H1 (cell line): ENCODE measurements at regions not wholly inside any gene's neighbourhood (a gene's known extent, or its start where the extent isn't known, plus 50 kb on each side); places are given as distances from the start of the nearest gene placed in this dataset.

Experiments used
- CTCF ChIA-PET: fragments of 300-600 bp; sonication (Branson Sonifier 250); formaldehyde crosslinking; loops from one replicate; lab custom pipeline; 2021; ENCODE audit not compliant: partially characterized antibody; lab: Charles Lee
- POLR2A ChIA-PET: fragments of 300-600 bp; sonication (Branson Sonifier 250); formaldehyde crosslinking; loops from one replicate; lab custom pipeline; 2021; ENCODE audit warnings: inconsistent platforms; ENCODE audit not compliant: partially characterized antibody; lab: Charles Lee
- DNase-seq, 2 experiments: peaks; one replicate each; pipeline versions ENCODE4 v3.0.0 to v3.0.0-alpha.2; 2010 to 2022; ENCODE audit warnings: low spot score in 2 of 2, low read depth in 1 of 2, mixed read lengths in 1 of 2
- FAIRE-seq: peaks from 2 replicates; lab custom pipeline; 2011; peaks lifted over from hg19 to GRCh38; lab: Jason Lieb, UNC
- H2AFZ ChIP-seq: 2 replicates; pipeline ENCODE4 v1.8.1; 2012; ENCODE audit warnings: low read length, inconsistent platforms
- H2AK5ac ChIP-seq: 2 replicates; pipeline ENCODE4 v1.6.1; 2013; ENCODE audit warnings: low read depth, low read length
- H2BK120ac ChIP-seq: replicated peaks from 2 replicates; pipeline ENCODE3; 2013; ENCODE audit warnings: low read depth, low read length, inconsistent platforms
- H2BK12ac ChIP-seq: 2 replicates; pipeline ENCODE4 v1.6.1; 2013; ENCODE audit warnings: low read depth, low read length
- H2BK15ac ChIP-seq: 2 replicates; pipeline ENCODE4 v1.6.1; 2013; ENCODE audit warnings: low read length
- H2BK20ac ChIP-seq: 2 replicates; pipeline ENCODE4 v1.6.1; 2013; ENCODE audit warnings: low read length
- H2BK5ac ChIP-seq: 2 replicates; pipeline ENCODE4 v1.6.1; 2013; ENCODE audit warnings: low read depth, low read length
- H3K14ac ChIP-seq: 2 replicates; pipeline ENCODE4 v1.6.1; 2013; ENCODE audit warnings: inconsistent platforms; ENCODE audit not compliant: insufficient read length
- H3K18ac ChIP-seq: 2 replicates; pipeline ENCODE4 v1.6.1; 2013; ENCODE audit warnings: low read length; ENCODE audit errors: extremely low read depth
- H3K23ac ChIP-seq: 2 replicates; pipeline ENCODE4 v1.6.1; 2013; ENCODE audit warnings: inconsistent platforms; ENCODE audit not compliant: insufficient read length
- H3K23me2 ChIP-seq: 2 replicates; pipeline ENCODE4 v1.6.1; 2013; ENCODE audit warnings: low read depth, low read length
- H3K27ac ChIP-seq: 2 replicates; pipeline ENCODE4 v1.6.1; 2011; ENCODE audit warnings: low read depth, low read length, inconsistent platforms
- H3K27me3 ChIP-seq, 4 experiments: replicated peaks in 1 of 4; 1 replicate in 1 of 4; 2 replicates in 3 of 4; pipeline versions ENCODE4 v1.6.1 to v1.8.1; 2011 to 2013; ENCODE audit warnings: low read length in 3 of 4, mild to moderate bottlenecking in 3 of 4, inconsistent platforms in 2 of 4, mixed read lengths in 2 of 4, moderate library complexity in 1 of 4; ENCODE audit not compliant: control insufficient read depth in 3 of 4, insufficient read depth in 3 of 4; ENCODE audit errors: extremely low read depth in 1 of 4
- H3K36me3 ChIP-seq, 4 experiments: 2 replicates each; pipeline versions ENCODE4 v1.6.1 to v1.8.1; 2011 to 2013; ENCODE audit warnings: mild to moderate bottlenecking in 4 of 4, low read length in 3 of 4, moderate library complexity in 2 of 4, control low read depth in 1 of 4, inconsistent platforms in 1 of 4; ENCODE audit not compliant: insufficient read depth in 4 of 4, control insufficient read depth in 2 of 4
- H3K4ac ChIP-seq: replicated peaks from 2 replicates; pipeline ENCODE3; 2013; ENCODE audit warnings: low read length, low read depth, mixed read lengths, inconsistent platforms; ENCODE audit not compliant: insufficient read length
- H3K4me1 ChIP-seq, 4 experiments: replicated peaks in 1 of 4; 1 replicate in 1 of 4; 2 replicates in 3 of 4; pipeline versions ENCODE4 v1.6.1 to v1.8.1; 2011 to 2013; ENCODE audit warnings: low read length in 3 of 4, inconsistent platforms in 2 of 4, mixed read lengths in 1 of 4; ENCODE audit not compliant: insufficient read depth in 4 of 4, control insufficient read depth in 3 of 4
- H3K4me2 ChIP-seq, 2 experiments: 2 replicates each; pipeline versions ENCODE4 v1.6.1 to v1.8.1; 2011 to 2013; ENCODE audit warnings: low read depth in 2 of 2, low read length in 2 of 2, control low read depth in 1 of 2, inconsistent platforms in 1 of 2, mild to moderate bottlenecking in 1 of 2; ENCODE audit not compliant: insufficient read depth in 1 of 2
- H3K4me3 ChIP-seq, 4 experiments: fragments of 200-600, 300-600 bp in 1 of 4; sonication (generic), shearing (Covaris generic), sonication (Bioruptor Twin) in 1 of 4; 2 replicates each; pipeline versions ENCODE4 v1.5.1 to v1.8.1; 2011 to 2016; ENCODE audit warnings: low read length in 4 of 4, low read depth in 3 of 4, control low read depth in 2 of 4, inconsistent platforms in 2 of 4, mild to moderate bottlenecking in 2 of 4, mixed read lengths in 1 of 4, moderate library complexity in 1 of 4; ENCODE audit not compliant: insufficient read depth in 2 of 4; ENCODE audit errors: extremely low read depth in 1 of 4
- H3K56ac ChIP-seq: replicated peaks from 2 replicates; pipeline ENCODE3; 2013; ENCODE audit warnings: low read depth, mild to moderate bottlenecking, mixed read lengths, low read length, inconsistent platforms; ENCODE audit not compliant: insufficient read length
- H3K79me1 ChIP-seq: 2 replicates; pipeline ENCODE4 v1.6.1; 2013; ENCODE audit warnings: low read depth, low read length, control low read depth
- H3K79me2 ChIP-seq, 2 experiments: 2 replicates each; pipeline versions ENCODE4 v1.6.1 to v1.8.1; 2012 to 2013; ENCODE audit warnings: low read length in 2 of 2, mild to moderate bottlenecking in 2 of 2, inconsistent platforms in 1 of 2; ENCODE audit not compliant: insufficient read depth in 2 of 2, control insufficient read depth in 1 of 2
- H3K9ac ChIP-seq, 4 experiments: replicated peaks in 1 of 4; 1 replicate in 1 of 4; 2 replicates in 3 of 4; pipeline versions ENCODE4 v1.6.1 to v1.8.1; 2011 to 2013; ENCODE audit warnings: low read depth in 3 of 4, low read length in 3 of 4, control low read depth in 2 of 4, mild to moderate bottlenecking in 2 of 4, moderate library complexity in 2 of 4, inconsistent platforms in 1 of 4; ENCODE audit errors: extremely low read depth in 1 of 4
- H3K9me3 ChIP-seq, 2 experiments: 2 replicates each; pipeline versions ENCODE4 v1.6.1 to v1.8.1; 2012 to 2013; ENCODE audit warnings: mild to moderate bottlenecking in 2 of 2, moderate library complexity in 2 of 2, control low read depth in 1 of 2, inconsistent platforms in 1 of 2, low read depth in 1 of 2, low read length in 1 of 2, mixed read lengths in 1 of 2; ENCODE audit not compliant: insufficient read depth in 2 of 2
- H4K20me1 ChIP-seq, 2 experiments: replicated peaks in 1 of 2; 2 replicates each; pipeline versions ENCODE3 to v1.8.1; 2011 to 2013; ENCODE audit warnings: inconsistent platforms in 2 of 2, low read length in 2 of 2, mild to moderate bottlenecking in 1 of 2; ENCODE audit not compliant: insufficient read depth in 2 of 2, control insufficient read depth in 1 of 2
- H4K5ac ChIP-seq: 2 replicates; pipeline ENCODE4 v1.6.1; 2013; ENCODE audit warnings: low read length, low read depth, mixed read lengths, inconsistent platforms; ENCODE audit not compliant: insufficient read length
- H4K8ac ChIP-seq: 2 replicates; pipeline ENCODE4 v1.8.0; 2013; ENCODE audit warnings: mild to moderate bottlenecking, moderate library complexity, low read length, inconsistent platforms; ENCODE audit not compliant: insufficient read depth; ENCODE audit errors: extremely low read depth
- H4K91ac ChIP-seq: replicated peaks from 2 replicates; pipeline ENCODE3; 2013; ENCODE audit warnings: low read length, mixed read lengths, inconsistent platforms; ENCODE audit not compliant: insufficient read length
- CHD2 ChIP-seq: IDR thresholded peaks from 2 replicates; pipeline ENCODE4 v1.6.1; 2012; ENCODE audit warnings: low read length, improper control_type of control experiment
- EP300 ChIP-seq, 2 experiments: IDR thresholded peaks; 1 replicate in 1 of 2; 2 replicates in 1 of 2; pipeline ENCODE4 v1.6.1; 2011 to 2012; ENCODE audit warnings: low read depth in 2 of 2, low read length in 2 of 2, mild to moderate bottlenecking in 2 of 2, borderline replicate concordance in 1 of 2, inconsistent platforms in 1 of 2, moderate library complexity in 1 of 2
- EZH2 ChIP-seq: fragments of 200-600 bp; sonication (generic); IDR thresholded peaks from 2 replicates; pipeline ENCODE4 v1.7.1; 2012; ENCODE audit warnings: low read depth, mild to moderate bottlenecking, moderate library complexity, low read length, inconsistent platforms; ENCODE audit not compliant: severe bottlenecking
- HDAC6 ChIP-seq: IDR thresholded peaks from one replicate; pipeline ENCODE4 v1.7.1; 2012; ENCODE audit warnings: low read depth, mild to moderate bottlenecking, inconsistent platforms, low read length, moderate library complexity
- MAX ChIP-seq: IDR thresholded peaks from 2 replicates; pipeline ENCODE4 v1.6.1; 2012; ENCODE audit warnings: inconsistent platforms
- NRF1 ChIP-seq: IDR thresholded peaks from 2 replicates; pipeline ENCODE4 v1.6.1; 2011; ENCODE audit warnings: mild to moderate bottlenecking, low read depth, low read length, improper control_type of control experiment
- RAD21 ChIP-seq, 2 experiments: IDR thresholded peaks in 1 of 2; conservative IDR thresholded peaks in 1 of 2; 2 replicates each; pipeline ENCODE4 v1.6.1; 2011; ENCODE audit warnings: low read depth in 2 of 2, low read length in 2 of 2, improper control_type of control experiment in 1 of 2, inconsistent platforms in 1 of 2, mild to moderate bottlenecking in 1 of 2, moderate library complexity in 1 of 2
- RBBP5 ChIP-seq: IDR thresholded peaks from 2 replicates; pipeline ENCODE4 v1.7.1; 2012; ENCODE audit warnings: low read depth, mild to moderate bottlenecking, inconsistent platforms, low read length, moderate library complexity, borderline replicate concordance
- SP2 ChIP-seq: IDR thresholded peaks from 2 replicates; pipeline ENCODE4 v1.6.1; 2012; ENCODE audit warnings: mild to moderate bottlenecking, low read length, inconsistent platforms
- SP4 ChIP-seq: IDR thresholded peaks from 2 replicates; pipeline ENCODE4 v1.6.1; 2012; ENCODE audit warnings: low read length, inconsistent platforms
- TAF1 ChIP-seq: IDR thresholded peaks from 2 replicates; pipeline ENCODE4 v1.6.1; 2011; ENCODE audit warnings: mild to moderate bottlenecking, low read depth, low read length
- YY1 ChIP-seq: IDR thresholded peaks from 2 replicates; pipeline ENCODE4 v1.6.1; 2011; ENCODE audit warnings: low read depth, mild to moderate bottlenecking, low read length
- ZNF274 ChIP-seq: IDR thresholded peaks from 2 replicates; pipeline ENCODE4 v1.7.0; 2012; ENCODE audit warnings: low read length, borderline replicate concordance; ENCODE audit errors: extremely low read depth
- WGBS, 2 experiments: shearing (Covaris generic) in 1 of 2; methylation state at CpG; one replicate each; pipeline versions ENCODE4 v1.1.6 to v1.1.7; 2013 to 2015; ENCODE audit warnings: low lambda C conversion rate in 2 of 2, mixed read lengths in 2 of 2, inconsistent platforms in 1 of 2, low coverage in 1 of 2, missing lambda C conversion rate in 1 of 2; ENCODE audit not compliant: insufficient replicate concordance in 2 of 2, insufficient coverage in 1 of 2, insufficient read length in 1 of 2; ENCODE audit errors: extremely low coverage in 1 of 2, missing lambda C conversion rate in 1 of 2; 5-methylcytosine and 5-hydroxymethylcytosine counted together

- no peak overlapping the region for H3K4ac ChIP-seq
- no peak overlapping the region for H3K27ac ChIP-seq
- no peak overlapping the region for H2BK15ac ChIP-seq
- no peak overlapping the region for H3K4me2 ChIP-seq
- no peak overlapping the region for H3K23ac ChIP-seq
- H4K8ac ChIP-seq, result peak overlapping the region; percentile 72; the same call in 1 of the 2 replicates
- H3K23me2 ChIP-seq, result no peaks in the 10 kb centered on the region
- H2BK12ac ChIP-seq, result no peak overlapping the region
- H3K4me1 ChIP-seq, result no peaks in the 10 kb centered on the region
- no peaks in the 10 kb centered on the region for H3K36me3 ChIP-seq
- no peak overlapping the region for H3K56ac ChIP-seq
- H2AFZ ChIP-seq, result no peak overlapping the region
- no peak for FAIRE-seq
- H3K9me3 ChIP-seq, result peaks cover 0 to 9% of the 10 kb centered on the region in 2 experiments; a peak in 1 of 4 replicates
- no peak overlapping the region for H3K4me3 ChIP-seq
- WGBS, 2 experiments, result 94% methylated on average over 24 of the region's 25 CpGs; no CpG with 5 or more reads in 1 of the 2 experiments
- no peak overlapping the region for H3K18ac ChIP-seq
- H3K27me3 ChIP-seq, result no peaks in the 10 kb centered on the region
- no peak overlapping the region for H2AK5ac ChIP-seq
- H4K5ac ChIP-seq, result no peak overlapping the region
- H3K14ac ChIP-seq, result no peak overlapping the region
- H4K20me1 ChIP-seq, result no peaks in the 10 kb centered on the region
- no peak overlapping the region for H3K9ac ChIP-seq
- CTCF ChIA-PET, result interaction anchor here (0.6 to 1.6 kb wide), 19 partner anchors 8 to 742 kb away, joined by 3 to 4 read pairs (median 3); partner anchors contain the start of gene LSMEM1
- peak in 1 of 2 experiments; percentile 23 for DNase-seq
- H4K91ac ChIP-seq, result no peak overlapping the region
- no peak overlapping the region for H2BK20ac ChIP-seq
- H3K79me1 ChIP-seq, result no peaks in the 10 kb centered on the region
- H2BK120ac ChIP-seq, result no peak overlapping the region
- H3K79me2 ChIP-seq, result no peaks in the 10 kb centered on the region
- H2BK5ac ChIP-seq, result no peak overlapping the region
- POLR2A ChIA-PET, result no interaction called here
- TF ChIP-seq EP300 (IDR thresholded peaks at IDR 0.05; ENCODE audit: borderline replicate concordance in 1 of 2, low read depth in 2 of 2, low read length in 2 of 2) (no peak), SP4 (no peak), EZH2 (no peak), TAF1 (no peak), NRF1 (no peak), CHD2 (no peak), ZNF274 (no peak), RBBP5 (no peak), YY1 (peak; percentile 75; the same call in 1 of the 2 replicates), MAX (no peak), HDAC6 (no peak), SP2 (no peak), RAD21 (IDR thresholded peaks at IDR 0.05 in 1 of 2, conservative IDR thresholded peaks at IDR 0.05 in 1 of 2; ENCODE audit: low read depth in 2 of 2, low read length in 2 of 2) (peak; percentile 68 to 71)
Measured at GRCh38 chr7:112546723-112547513, 66.1 kb downstream of the LSMEM1 start.
